IPS DF 4.7 (cell line): ENCODE measurements at regions not wholly inside any gene's neighbourhood (a gene's known extent, or its start where the extent isn't known, plus 50 kb on each side); places are given as distances from the start of the nearest gene placed in this dataset.
"Not testable (repeated sequence)": the region's sequence is repeated elsewhere in the genome, so short reads cannot be mapped to it uniquely, and the experiment has no call there.

Source experiments
- DNase-seq: peaks from one replicate; pipeline ENCODE4 v3.0.0-alpha.2; 2013; ENCODE audit warnings: low spot score; ENCODE audit errors: extremely low read depth

- DNase-seq, result not testable (repeated sequence)
Observed at GRCh38 chr1:146883190-146883589, 54.9 kb upstream of the NBPF12 start.

- DNase-seq, result not testable (repeated sequence)
Observed at GRCh38 chr1:146881096-146881495, 57.0 kb upstream of the NBPF12 start.

- not testable (repeated sequence) for DNase-seq
Observed at GRCh38 chr1:146863799-146864319, 74.3 kb upstream of the NBPF12 start.

DNA sequence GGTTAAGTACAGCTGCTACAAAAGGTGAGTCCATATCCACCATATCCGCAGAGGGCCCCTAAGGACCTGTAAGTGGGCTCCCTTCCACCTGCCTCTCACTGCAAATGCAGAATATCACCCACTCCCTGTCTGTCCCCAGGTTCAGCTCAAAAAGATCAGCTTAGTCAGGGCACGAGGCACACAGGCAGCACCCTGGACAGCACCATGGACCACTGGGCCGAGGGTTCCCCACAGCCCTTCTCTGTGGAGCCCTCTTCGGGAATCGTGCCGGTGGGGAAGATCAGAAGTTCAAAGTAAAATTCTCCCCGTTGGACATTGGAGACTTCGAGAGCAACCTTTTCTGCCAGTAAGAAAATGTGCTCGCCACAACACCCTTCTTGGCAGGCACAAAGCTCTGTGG, 85.0 kb upstream of the NBPF12 start:
- DNase-seq, result not testable (repeated sequence)

GRCh38 chr1:146850352-146850889, 87.7 kb upstream of the NBPF12 start:
- DNase-seq, result not testable (repeated sequence)

DNA sequence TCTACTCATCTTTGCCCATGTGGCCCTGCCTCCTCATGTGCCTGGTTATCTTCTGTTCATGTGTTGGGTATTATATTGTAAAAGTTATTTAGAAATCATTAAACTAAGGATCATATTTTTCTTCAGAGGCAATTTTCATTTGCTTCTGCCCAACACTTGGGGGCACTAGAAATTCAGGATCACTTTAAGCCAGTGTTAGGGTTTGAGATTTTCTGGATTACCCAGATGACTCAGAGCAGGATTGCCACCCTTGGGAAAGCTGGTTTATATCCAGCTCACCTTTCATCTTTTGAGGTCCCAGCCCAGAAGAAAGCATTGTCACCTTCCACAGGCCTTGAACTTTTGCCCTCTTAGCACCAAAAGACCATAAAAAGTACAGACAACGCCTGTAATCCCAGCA, 99.4 kb upstream of the NBPF12 start:
- not testable (repeated sequence) for DNase-seq

DNA sequence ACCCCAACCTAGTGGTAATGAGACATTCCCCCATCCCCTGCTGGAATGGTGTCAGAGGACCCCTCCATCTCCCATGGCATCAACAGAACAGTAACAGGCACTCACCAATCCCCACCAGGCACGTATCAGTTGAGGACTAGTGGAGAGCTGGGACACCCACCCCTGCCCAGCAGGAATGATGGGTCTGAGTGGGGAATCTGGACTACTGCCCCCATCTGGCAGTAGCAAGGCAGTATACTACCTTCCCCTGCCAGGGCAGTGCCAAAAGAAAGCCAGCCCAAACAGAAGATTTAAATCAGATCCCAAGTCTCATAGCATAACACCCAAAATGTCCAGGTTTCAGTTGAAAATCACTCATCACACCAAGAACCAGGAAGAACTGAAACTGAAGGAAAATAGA, 111.2 kb upstream of the NBPF12 start:
- DNase-seq, result not testable (repeated sequence)

GRCh38 chr1:146794236-146794635, 143.9 kb upstream of the NBPF12 start:
- not testable (repeated sequence) for DNase-seq

- not testable (repeated sequence) for DNase-seq
Observed at GRCh38 chr1:146792725-146793124, 145.4 kb upstream of the NBPF12 start.

GRCh38 chr1:146784212-146784940, 153.7 kb upstream of the NBPF12 start:
- not testable (repeated sequence) for DNase-seq

- DNase-seq, result not testable (repeated sequence)
Observed at GRCh38 chr1:146781235-146781634, 156.9 kb upstream of the NBPF12 start.

GRCh38 chr1:146777826-146778602, 160.1 kb upstream of the NBPF12 start:
- DNase-seq, result not testable (repeated sequence)

DNA sequence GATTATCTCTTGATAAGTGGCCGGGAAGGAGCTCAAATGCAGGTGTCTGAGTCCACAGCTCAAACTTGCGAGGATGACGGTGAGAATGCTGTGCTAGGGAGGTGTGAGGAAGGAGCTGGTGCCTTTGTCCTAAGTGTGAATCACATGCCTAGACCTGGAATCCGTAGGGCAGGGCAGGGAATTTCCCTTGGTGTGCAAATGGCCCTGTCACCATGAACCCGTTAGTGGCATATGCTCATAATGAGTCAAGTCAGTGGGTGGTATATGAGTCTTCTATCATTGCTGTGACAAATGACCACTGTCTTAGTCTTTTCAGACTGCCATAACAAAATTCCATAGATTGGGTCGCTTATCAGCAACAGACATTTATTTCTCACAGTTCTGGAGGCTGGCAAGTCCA, 163.1 kb upstream of the NBPF12 start:
- not testable (repeated sequence) for DNase-seq

- DNase-seq, result not testable (repeated sequence)
Observed at GRCh38 chr1:146774271-146774670, 163.9 kb upstream of the NBPF12 start.

DNA sequence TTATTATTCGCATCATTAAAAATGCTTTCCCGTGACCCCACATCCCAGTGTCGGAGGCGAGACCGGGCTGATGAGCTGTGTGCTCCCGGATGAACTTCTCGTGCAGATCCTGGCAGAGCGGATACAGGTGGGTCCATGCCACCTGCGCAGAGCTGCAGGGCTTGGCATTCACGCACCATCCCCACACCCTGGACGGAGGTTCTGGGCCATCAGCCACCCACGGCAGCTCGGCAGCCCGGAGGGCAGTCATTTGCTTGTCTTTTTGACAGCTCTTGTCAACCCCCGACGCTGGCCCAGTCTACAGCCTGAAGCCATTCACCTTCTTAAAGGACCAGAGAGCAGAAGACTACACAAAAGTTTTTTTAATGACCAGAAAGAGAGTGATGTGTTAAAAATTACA, 166.7 kb upstream of the NBPF12 start:
- not testable (repeated sequence) for DNase-seq

DNA sequence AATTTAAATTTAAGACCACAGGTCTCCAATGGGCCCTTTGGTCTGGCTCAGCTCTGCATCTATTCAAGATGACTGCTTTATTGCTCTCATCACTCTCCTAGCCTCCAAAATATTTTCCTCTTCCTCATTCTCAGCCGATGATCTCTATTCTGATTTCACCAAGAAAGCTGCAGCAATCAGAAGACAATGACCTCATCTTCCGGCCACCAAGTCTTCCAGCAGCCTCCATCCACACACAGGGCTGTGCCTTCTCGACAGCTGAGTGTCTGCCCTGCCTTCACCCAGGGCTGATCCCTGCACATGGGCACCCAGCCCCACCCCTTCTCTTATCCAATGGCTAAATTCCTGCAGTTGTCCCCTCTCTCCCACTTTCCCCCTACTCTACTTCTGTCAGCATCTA, 167.1 kb upstream of the NBPF12 start:
- DNase-seq, result not testable (repeated sequence)

DNA sequence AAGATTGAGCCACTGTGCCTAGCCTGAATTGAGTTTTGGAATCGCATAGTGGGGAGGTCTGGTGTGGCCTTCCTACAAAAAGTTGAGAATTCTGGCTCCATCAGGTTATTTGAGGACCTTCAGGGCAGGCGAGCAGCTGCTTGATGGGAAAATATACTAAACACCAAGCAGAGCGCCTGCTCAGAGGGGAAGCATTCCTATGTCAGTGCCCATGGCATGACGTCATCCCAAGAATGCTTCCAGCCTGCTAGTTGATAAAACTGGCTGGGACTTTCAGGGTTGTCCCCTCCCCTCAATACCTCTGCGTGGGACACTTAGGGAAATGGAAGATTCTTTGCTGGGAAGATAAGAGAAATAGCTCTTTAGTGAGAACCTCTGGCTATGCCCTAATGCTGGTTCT, 174.9 kb upstream of the NBPF12 start:
- DNase-seq, result not testable (repeated sequence)

- DNase-seq, result not testable (repeated sequence)
Observed at GRCh38 chr1:146756858-146757257, 181.3 kb upstream of the NBPF12 start.

DNA sequence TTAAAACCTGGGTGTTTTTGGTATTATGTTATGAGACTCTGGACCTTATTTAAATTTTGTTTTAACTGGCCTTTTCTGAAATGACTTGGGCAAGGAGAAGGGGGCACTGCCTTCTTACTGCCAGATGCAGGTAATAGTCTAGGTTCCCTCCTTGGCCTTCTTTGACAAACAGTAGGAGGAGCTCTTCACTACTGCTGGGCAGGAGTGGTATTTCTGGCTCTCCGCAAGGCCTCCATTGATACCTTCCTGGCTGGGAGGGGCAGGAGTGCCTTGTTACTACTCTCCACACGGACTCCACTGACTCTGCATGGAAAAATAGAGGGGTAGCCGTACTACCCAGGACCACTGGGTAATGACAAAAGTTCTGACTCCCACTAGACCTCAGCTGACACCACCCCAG, 189.4 kb upstream of the NBPF12 start:
- DNase-seq, result not testable (repeated sequence)

DNA sequence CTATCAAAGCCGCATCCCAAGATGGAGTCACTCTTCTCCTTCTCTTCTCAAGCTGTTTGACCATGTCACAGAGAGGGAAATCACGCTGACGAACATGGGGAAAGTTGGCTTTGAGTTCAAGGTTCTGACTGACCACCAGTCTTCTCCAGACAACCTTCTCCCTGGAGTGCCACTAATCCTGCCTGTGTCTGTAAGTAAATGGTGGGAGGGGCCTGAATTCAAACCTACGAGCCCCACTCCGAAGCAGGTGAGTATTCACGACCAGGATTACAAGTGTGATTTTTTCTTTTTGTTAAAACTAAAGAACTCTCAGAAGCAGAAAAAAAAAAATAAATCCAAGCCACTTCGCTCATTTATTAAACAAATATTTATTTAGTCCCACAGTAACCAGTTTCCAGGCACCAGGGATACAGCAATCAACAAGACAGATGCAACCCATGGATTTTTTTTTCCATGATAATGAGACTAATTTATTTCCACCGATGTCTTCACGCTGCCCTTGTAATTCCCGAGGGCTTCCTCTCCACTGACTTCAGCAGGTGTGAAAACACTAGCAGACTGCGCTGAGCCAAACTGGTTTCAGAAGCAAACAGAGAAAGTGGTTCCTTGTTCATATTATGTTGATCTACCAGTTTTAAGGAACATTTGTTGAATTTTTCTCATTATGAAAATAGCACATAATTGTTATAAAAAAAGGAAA, 206.0 kb upstream of the NBPF12 start:
- DNase-seq, result not testable (repeated sequence)

- DNase-seq, result not testable (repeated sequence)
Observed at GRCh38 chr1:146729642-146730344, 208.3 kb upstream of the NBPF12 start.
